Naive thymus-derived CD4-positive, alpha-beta T cell (primary cell): ENCODE measurements at regions not wholly inside any gene's neighbourhood (a gene's known extent, or its start where the extent isn't known, plus 50 kb on each side); places are given as distances from the start of the nearest gene placed in this dataset.

Experiments
- ATAC-seq: fragments of 150-1000 bp; cut with Tn5 transposase; 2 replicates; pipeline ENCODE4 v1.10.0; 2021; ENCODE audit warnings: mild to moderate bottlenecking, moderate library complexity
- CTCF ChIA-PET: fragments of 350-600 bp; sonication (Branson Sonifier 250); formaldehyde crosslinking; loops from one replicate; lab custom pipeline; 2021; ENCODE audit warnings: antibody characterized with exemption; lab: Charles Lee
- POLR2A ChIA-PET: fragments of 350-600 bp; sonication (Branson Sonifier 250); formaldehyde crosslinking; loops from one replicate; lab custom pipeline; 2021; ENCODE audit warnings: antibody characterized with exemption, inconsistent platforms; lab: Charles Lee
- DNase-seq, 9 donors: peaks; one replicate each; pipeline versions ENCODE4 v3.0.0 to v3.0.0-alpha.2; 2020 to 2022; ENCODE audit warnings: mixed read lengths in 1 of 9
- H3K27ac ChIP-seq: one replicate; pipeline ENCODE4 v1.7.0; 2013; ENCODE audit warnings: mild to moderate bottlenecking, low read depth, low read length, moderate library complexity
- H3K27me3 ChIP-seq, 2 donors: one replicate each; pipeline ENCODE4 v1.7.0; 2013; ENCODE audit warnings: low read length in 2 of 2, mild to moderate bottlenecking in 2 of 2, moderate library complexity in 2 of 2; ENCODE audit not compliant: control insufficient read depth in 2 of 2, insufficient read depth in 2 of 2
- H3K36me3 ChIP-seq, 3 experiments: 1 replicate in 2 of 3; 2 replicates in 1 of 3; pipeline ENCODE4 v1.7.0; 2013; ENCODE audit warnings: low read length in 3 of 3, mild to moderate bottlenecking in 3 of 3, moderate library complexity in 1 of 3; ENCODE audit not compliant: insufficient read depth in 3 of 3, control insufficient read depth in 2 of 3
- H3K4me1 ChIP-seq, 2 donors: one replicate each; pipeline ENCODE4 v1.7.0; 2013; ENCODE audit warnings: low read length in 2 of 2, mild to moderate bottlenecking in 2 of 2, moderate library complexity in 1 of 2; ENCODE audit not compliant: control insufficient read depth in 2 of 2, insufficient read depth in 2 of 2
- H3K4me3 ChIP-seq: 2 replicates; pipeline ENCODE4 v1.7.0; 2013; ENCODE audit warnings: mild to moderate bottlenecking, low read length
- H3K9me3 ChIP-seq, 3 experiments: 1 replicate in 2 of 3; 2 replicates in 1 of 3; pipeline ENCODE4 v1.7.0; 2013; ENCODE audit warnings: low read length in 3 of 3; ENCODE audit not compliant: control insufficient read depth in 2 of 3
- H3K27ac Mint-ChIP-seq, 9 donors: one replicate each; pipeline ENCODE4 v1.8.0; 2020 to 2022; ENCODE audit warnings: mixed read lengths in 9 of 9, mild to moderate bottlenecking in 8 of 9, moderate library complexity in 5 of 9, inconsistent platforms in 2 of 9
- H3K27me3 Mint-ChIP-seq, 5 donors: one replicate each; pipeline ENCODE4 v1.8.0; 2021 to 2022; ENCODE audit warnings: mixed read lengths in 5 of 5, mild to moderate bottlenecking in 1 of 5
- H3K36me3 Mint-ChIP-seq, 5 donors: one replicate each; pipeline ENCODE4 v1.8.0; 2020 to 2022; ENCODE audit warnings: mixed read lengths in 5 of 5, mild to moderate bottlenecking in 3 of 5, inconsistent platforms in 1 of 5
- H3K4me1 Mint-ChIP-seq, 7 donors: one replicate each; pipeline ENCODE4 v1.8.0; 2020 to 2022; ENCODE audit warnings: mixed read lengths in 7 of 7, mild to moderate bottlenecking in 3 of 7, inconsistent platforms in 1 of 7
- H3K4me3 Mint-ChIP-seq, 10 donors: one replicate each; pipeline ENCODE4 v1.8.0; 2020 to 2022; ENCODE audit warnings: mild to moderate bottlenecking in 10 of 10, mixed read lengths in 10 of 10, moderate library complexity in 6 of 10, inconsistent platforms in 2 of 10
- H3K9me3 Mint-ChIP-seq, 11 donors: one replicate each; pipeline ENCODE4 v1.8.0; 2020 to 2022; ENCODE audit warnings: mixed read lengths in 11 of 11, mild to moderate bottlenecking in 4 of 11, inconsistent platforms in 1 of 11, moderate library complexity in 1 of 11
- intact Hi-C, 2 donors: fragments of 100-400 bp; cut with micrococcal nuclease; formaldehyde crosslinking; loops; one replicate each; pipeline ENCODE4 v1.15.1; 2023

DNA sequence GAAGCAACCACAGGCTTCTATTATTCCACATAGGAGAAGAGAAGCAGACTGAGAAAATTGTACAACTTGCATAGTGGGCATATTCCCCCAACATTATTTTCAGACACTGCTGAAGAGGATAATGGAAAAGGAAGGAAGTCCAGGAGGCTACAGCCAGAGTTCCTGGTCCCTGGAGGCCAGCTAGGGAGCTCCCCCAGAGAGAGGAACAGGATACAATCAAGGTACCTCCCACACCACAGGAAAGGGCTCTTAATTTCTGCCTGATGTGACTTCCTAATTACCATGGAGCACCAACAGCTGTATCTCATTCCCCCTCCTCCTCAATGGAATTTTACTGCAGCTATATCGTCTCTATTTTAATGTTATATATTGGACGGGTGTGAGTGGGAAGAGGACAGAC lies 594.3 kb upstream of the NRSN1 start:
- intact Hi-C loops, result no loop called here
- no peak for DNase-seq
- H3K27ac Mint-ChIP-seq, result no peak overlapping the region
- no peaks in the 10 kb centered on the region for H3K4me1 Mint-ChIP-seq
- H3K9me3 Mint-ChIP-seq, result peaks cover 0 to 10% (median 1%) of the 10 kb centered on the region in 11 donors
- ATAC-seq, result no peak
- H3K4me1 ChIP-seq, result no peaks in the 10 kb centered on the region
- no peaks in the 10 kb centered on the region for H3K27me3 ChIP-seq
- no peak overlapping the region for H3K27ac ChIP-seq
- ChIA-PET POLR2A (no interaction called here), CTCF (no interaction called here)
- no peak overlapping the region for H3K4me3 ChIP-seq
- H3K4me3 Mint-ChIP-seq, result no peak overlapping the region
- H3K36me3 ChIP-seq, result no peaks in the 10 kb centered on the region
- H3K36me3 Mint-ChIP-seq, result no peaks in the 10 kb centered on the region
- H3K9me3 ChIP-seq, result no peaks in the 10 kb centered on the region
- H3K27me3 Mint-ChIP-seq, result peaks cover 0 to 4% (median 0%) of the 10 kb centered on the region in 5 donors

DNA sequence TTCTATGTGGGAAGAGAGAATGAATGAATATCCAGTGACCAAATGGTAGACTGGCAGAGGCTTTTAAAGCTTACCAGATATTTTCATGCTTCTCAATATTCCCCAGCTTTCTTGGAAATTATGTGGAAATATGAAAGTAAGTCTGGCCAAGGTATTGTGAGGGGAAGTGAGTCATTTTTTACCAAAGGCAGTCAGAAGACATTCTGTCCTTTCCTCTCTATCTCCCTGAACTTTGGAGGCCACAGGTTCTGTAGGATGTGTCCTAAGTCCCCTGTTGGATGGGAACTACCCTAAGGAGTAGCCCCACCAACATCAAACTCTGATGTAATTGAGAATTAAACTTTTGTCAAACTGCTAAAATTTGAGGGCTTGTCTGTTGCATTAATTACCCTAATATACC lies 593.8 kb upstream of the NRSN1 start:
- no peak overlapping the region for H3K4me3 Mint-ChIP-seq
- H3K36me3 ChIP-seq, result no peaks in the 10 kb centered on the region
- intact Hi-C loops, result no loop called here
- H3K9me3 Mint-ChIP-seq, result peaks cover 0 to 10% (median 0%) of the 10 kb centered on the region in 11 donors
- CTCF ChIA-PET, result no interaction called here
- no peak overlapping the region for H3K27ac ChIP-seq
- DNase-seq, result no peak
- no peak overlapping the region for H3K27ac Mint-ChIP-seq
- H3K4me1 ChIP-seq, result no peaks in the 10 kb centered on the region
- no peaks in the 10 kb centered on the region for H3K4me1 Mint-ChIP-seq
- no peaks in the 10 kb centered on the region for H3K9me3 ChIP-seq
- H3K27me3 Mint-ChIP-seq, result no peaks in the 10 kb centered on the region
- H3K27me3 ChIP-seq, result no peaks in the 10 kb centered on the region
- H3K36me3 Mint-ChIP-seq, result no peaks in the 10 kb centered on the region
- no peak overlapping the region for H3K4me3 ChIP-seq
- POLR2A ChIA-PET, result no interaction called here
- ATAC-seq, result no peak

DNA sequence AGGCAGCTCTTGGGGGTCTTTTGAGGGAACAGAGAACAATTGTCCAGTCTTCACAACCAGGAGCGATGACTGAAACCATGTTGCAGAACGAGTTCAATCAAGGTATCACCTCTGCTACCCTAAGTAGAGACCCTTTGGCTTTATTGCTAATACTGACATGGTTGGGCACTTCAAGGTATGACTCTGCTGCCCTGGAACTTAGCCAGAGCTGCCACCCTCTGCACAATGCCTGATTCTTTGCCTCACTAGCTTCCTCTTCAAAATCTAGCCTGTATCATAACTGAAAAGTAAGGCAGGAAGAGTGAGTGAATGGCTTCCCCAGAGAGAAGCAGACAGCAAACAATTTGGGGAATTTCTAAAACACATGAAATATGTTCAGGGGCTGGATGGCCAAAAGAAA lies 592.7 kb upstream of the NRSN1 start:
- no peak overlapping the region for H3K4me3 Mint-ChIP-seq
- H3K9me3 Mint-ChIP-seq, result peaks cover 0 to 10% (median 0%) of the 10 kb centered on the region in 11 donors
- ChIA-PET CTCF (no interaction called here), POLR2A (no interaction called here)
- ATAC-seq (no peak), DNase-seq (no peak)
- Histone ChIP-seq H3K9me3 (no peaks in the 10 kb centered on the region), H3K4me1 (no peaks in the 10 kb centered on the region), H3K27me3 (no peaks in the 10 kb centered on the region), H3K4me3 (no peak overlapping the region), H3K36me3 (no peaks in the 10 kb centered on the region), H3K27ac (no peak overlapping the region)
- H3K27me3 Mint-ChIP-seq, result no peaks in the 10 kb centered on the region
- no peaks in the 10 kb centered on the region for H3K36me3 Mint-ChIP-seq
- H3K27ac Mint-ChIP-seq, result no peak overlapping the region
- intact Hi-C loops, result no loop called here
- H3K4me1 Mint-ChIP-seq, result no peaks in the 10 kb centered on the region

DNA sequence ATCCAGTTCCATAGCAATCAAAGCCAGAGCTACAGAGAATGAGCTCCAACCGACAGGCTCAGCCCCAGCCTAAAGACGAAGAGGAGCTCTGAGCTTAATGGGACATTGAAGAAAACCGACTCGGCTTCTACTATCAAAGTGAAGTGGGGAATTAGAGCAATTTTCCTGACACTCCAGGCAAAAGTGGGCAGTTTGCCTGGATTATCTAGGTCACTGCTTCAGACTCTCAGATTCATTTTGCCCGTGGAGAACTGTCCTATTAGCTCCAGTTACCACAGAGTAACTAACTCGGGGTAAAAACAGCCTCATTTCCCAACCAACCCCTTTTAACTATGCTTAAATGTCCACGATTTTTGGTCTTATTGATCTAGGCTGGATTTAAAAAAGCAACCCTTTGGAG lies 592.1 kb upstream of the NRSN1 start:
- H3K27ac Mint-ChIP-seq, result no peak overlapping the region
- intact Hi-C loops, result no loop called here

DNA sequence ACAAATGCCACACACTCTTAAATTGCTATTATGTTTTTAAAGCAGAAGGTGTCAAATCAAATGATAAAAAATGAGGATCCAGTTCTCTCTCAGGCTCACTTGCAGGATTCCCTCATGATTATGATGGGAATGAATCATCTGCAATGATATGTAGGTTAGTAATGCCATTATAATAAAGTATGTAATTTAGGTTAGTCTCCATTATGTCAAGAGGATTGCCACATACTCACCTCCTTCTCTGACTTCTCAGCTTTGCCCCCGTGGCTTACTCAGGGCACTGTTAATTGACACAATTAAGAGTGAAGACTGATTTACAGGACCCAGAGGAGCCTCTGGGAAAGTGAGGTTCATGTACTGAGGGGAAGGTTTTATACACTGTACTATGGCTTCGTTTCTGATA lies 591.7 kb upstream of the NRSN1 start:
- ChIA-PET POLR2A (no interaction called here), CTCF (no interaction called here)
- Mint-ChIP-seq H3K4me1 (no peaks in the 10 kb centered on the region), H3K27ac (no peak overlapping the region), H3K9me3 (peaks cover 0 to 10% (median 1%) of the 10 kb centered on the region in 11 donors), H3K36me3 (no peaks in the 10 kb centered on the region), H3K27me3 (no peaks in the 10 kb centered on the region), H3K4me3 (no peak overlapping the region)
- no peaks in the 10 kb centered on the region for H3K36me3 ChIP-seq
- H3K9me3 ChIP-seq, result no peaks in the 10 kb centered on the region
- H3K27ac ChIP-seq, result no peak overlapping the region
- H3K27me3 ChIP-seq, result no peaks in the 10 kb centered on the region
- DNase-seq (no peak), ATAC-seq (no peak)
- intact Hi-C loops, result no loop called here
- no peaks in the 10 kb centered on the region for H3K4me1 ChIP-seq
- H3K4me3 ChIP-seq, result no peak overlapping the region

More for the DNA sequence above, 592.1 kb upstream of the NRSN1 start:
- H3K4me1 ChIP-seq, result no peaks in the 10 kb centered on the region
- no peaks in the 10 kb centered on the region for H3K9me3 ChIP-seq
- CTCF ChIA-PET, result no interaction called here
- Mint-ChIP-seq H3K4me3 (no peak overlapping the region), H3K9me3 (peaks cover 0 to 10% (median 1%) of the 10 kb centered on the region in 11 donors), H3K4me1 (no peaks in the 10 kb centered on the region), H3K27me3 (no peaks in the 10 kb centered on the region), H3K36me3 (no peaks in the 10 kb centered on the region)
- no peak overlapping the region for H3K27ac ChIP-seq
- DNase-seq, result no peak
- no peak overlapping the region for H3K4me3 ChIP-seq
- no peaks in the 10 kb centered on the region for H3K27me3 ChIP-seq
- ATAC-seq, result no peak
- H3K36me3 ChIP-seq, result no peaks in the 10 kb centered on the region
- POLR2A ChIA-PET, result no interaction called here

DNA sequence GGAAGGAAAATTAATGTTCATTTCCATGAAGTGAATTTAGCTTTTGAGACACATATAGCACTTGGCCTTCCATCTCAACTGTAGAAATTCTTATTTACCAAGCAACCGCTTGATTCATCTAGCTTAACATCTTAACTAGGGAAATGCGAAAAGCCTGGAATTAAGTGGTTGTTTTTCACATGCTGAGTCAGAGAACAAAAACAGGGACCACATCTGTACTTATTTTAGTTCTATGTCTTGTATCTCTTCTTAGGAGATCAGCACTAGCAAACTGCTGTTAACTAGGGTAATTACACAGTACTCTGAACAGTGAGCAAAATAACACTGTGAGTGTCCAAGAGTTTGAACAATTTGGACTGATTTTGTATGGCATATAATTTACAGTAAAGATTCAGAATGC lies 590.9 kb upstream of the NRSN1 start:
- Histone ChIP-seq H3K9me3 (no peaks in the 10 kb centered on the region), H3K4me3 (no peak overlapping the region), H3K4me1 (no peaks in the 10 kb centered on the region), H3K36me3 (no peaks in the 10 kb centered on the region), H3K27ac (no peak overlapping the region), H3K27me3 (no peaks in the 10 kb centered on the region)
- no peak for DNase-seq
- Mint-ChIP-seq H3K36me3 (no peaks in the 10 kb centered on the region), H3K27me3 (no peaks in the 10 kb centered on the region), H3K9me3 (peaks cover 0 to 9% (median 1%) of the 10 kb centered on the region in 11 donors), H3K27ac (no peak overlapping the region), H3K4me1 (no peaks in the 10 kb centered on the region), H3K4me3 (no peak overlapping the region)
- POLR2A ChIA-PET, result no interaction called here
- CTCF ChIA-PET, result no interaction called here
- ATAC-seq, result no peak
- intact Hi-C loops, result no loop called here

DNA sequence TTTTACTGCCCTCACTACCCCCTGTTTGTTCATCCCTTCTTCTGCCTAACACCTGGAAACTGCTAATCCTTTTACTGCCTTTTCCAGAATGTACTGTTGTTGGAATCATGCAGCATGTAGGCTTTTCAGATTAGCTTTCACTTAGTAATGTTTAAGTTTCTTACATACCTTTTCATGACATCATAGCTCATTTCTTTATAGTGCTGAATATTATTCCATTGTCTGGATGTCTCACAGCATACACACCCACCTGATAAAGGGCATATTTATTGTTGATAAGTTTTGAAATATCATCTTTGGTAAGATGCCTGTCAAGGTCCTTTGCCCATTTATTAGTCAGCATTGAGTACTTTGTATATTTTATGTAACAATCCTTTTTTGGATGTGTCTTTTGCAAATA lies 588.2 kb upstream of the NRSN1 start:
- intact Hi-C loops, result no loop called here
- Mint-ChIP-seq H3K27ac (no peak overlapping the region), H3K4me1 (no peaks in the 10 kb centered on the region), H3K4me3 (no peak overlapping the region), H3K9me3 (peaks cover 0 to 6% (median 0%) of the 10 kb centered on the region in 11 donors), H3K27me3 (no peaks in the 10 kb centered on the region), H3K36me3 (no peaks in the 10 kb centered on the region)
- H3K4me3 ChIP-seq, result no peak overlapping the region
- no peaks in the 10 kb centered on the region for H3K36me3 ChIP-seq
- no peaks in the 10 kb centered on the region for H3K4me1 ChIP-seq
- H3K9me3 ChIP-seq, result no peaks in the 10 kb centered on the region
- no peak overlapping the region for H3K27ac ChIP-seq
- ATAC-seq (no peak), DNase-seq (no peak)
- no peaks in the 10 kb centered on the region for H3K27me3 ChIP-seq
- POLR2A ChIA-PET, result no interaction called here
- CTCF ChIA-PET, result no interaction called here
